ENCODE measurements at regions not wholly inside any gene's neighbourhood (a gene's known extent, or its start where the extent isn't known, plus 50 kb on each side); places are given as distances from the start of the nearest gene placed in this dataset.
A peak's percentile ranks its signal among the peaks of the same experiment; 100 is the strongest.
"Not testable (repeated sequence)": the region's sequence is repeated elsewhere in the genome, so short reads cannot be mapped to it uniquely, and the experiment has no call there.

DNA sequence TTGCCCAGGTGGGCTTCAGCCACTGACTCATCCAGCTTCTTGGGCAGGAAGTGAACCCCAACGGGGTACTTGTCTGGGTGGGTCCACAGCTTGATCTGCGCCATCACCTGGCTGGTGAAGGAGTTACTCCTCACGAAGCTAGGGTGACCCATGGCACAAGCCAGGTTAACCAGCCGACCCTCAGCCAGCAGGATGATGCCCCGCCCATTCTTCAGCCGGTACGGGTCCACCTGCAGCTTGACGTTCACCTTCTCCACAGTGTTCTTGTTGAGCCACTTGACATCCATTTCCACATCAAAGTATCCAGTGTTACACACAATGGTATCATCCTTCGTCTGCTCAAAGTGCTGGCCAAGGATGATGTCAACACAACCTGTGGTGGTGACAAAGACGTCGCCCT, 121.3 kb upstream of the NXPH2 start:
- DNase-seq: no peak

- no peak for DNase-seq
These were observed 118.7 kb upstream of the NXPH2 start for GRCh38 chr2:138898855-138899254.

GRCh38 chr2:138897274-138897673, 117.1 kb upstream of the NXPH2 start:
- DNase-seq: no peak

GRCh38 chr2:138893746-138894145, 113.6 kb upstream of the NXPH2 start:
- DNase-seq: no peak

- DNase-seq: no peak
These were observed 100.9 kb upstream of the NXPH2 start for GRCh38 chr2:138881126-138881525.

- DNase-seq: no peak
These were observed 99.7 kb upstream of the NXPH2 start for GRCh38 chr2:138879931-138880330.

DNA sequence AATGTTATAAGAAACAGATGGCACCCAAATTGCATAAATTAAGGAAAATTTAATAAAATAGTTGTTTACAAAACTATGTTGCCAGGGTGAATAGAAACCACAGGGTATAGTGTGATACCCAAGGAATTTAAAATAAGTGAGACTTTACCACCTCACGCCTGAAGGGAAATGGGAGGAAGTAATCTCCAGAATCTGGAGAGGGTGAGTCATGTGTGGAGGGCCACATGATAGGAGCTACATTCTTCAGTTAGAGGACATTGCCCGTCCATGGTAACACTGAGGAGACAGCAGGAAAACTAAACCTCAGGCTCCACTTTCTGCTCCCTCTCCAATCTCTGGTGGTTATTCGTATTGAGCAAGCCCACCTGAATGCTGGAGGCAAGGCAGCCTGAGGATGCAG, 97.2 kb upstream of the NXPH2 start:
- DNase-seq: no peak

- DNase-seq: no peak
These were observed 94.1 kb upstream of the NXPH2 start for GRCh38 chr2:138874251-138874650.

DNA sequence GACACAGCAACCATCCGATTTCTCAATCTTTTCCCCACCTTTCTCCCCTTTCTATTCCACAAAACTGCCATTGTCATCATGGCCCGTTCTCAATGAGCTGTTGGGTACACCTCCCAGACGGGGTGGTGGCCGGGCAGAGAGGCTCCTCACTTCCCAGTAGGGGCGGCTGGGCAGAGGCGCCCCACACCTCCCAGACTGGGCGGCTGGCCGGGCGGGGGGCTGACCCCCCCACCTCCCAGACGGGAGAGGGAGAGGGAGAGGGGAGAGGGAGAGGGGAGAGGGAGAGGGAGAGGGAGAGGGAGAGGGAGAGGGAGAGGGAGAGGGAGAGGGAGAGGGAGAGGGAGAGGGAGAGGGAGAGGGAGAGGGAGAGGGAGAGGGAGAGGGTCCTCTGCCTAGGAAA, 91.9 kb upstream of the NXPH2 start:
- DNase-seq: not testable (repeated sequence)

- no peak for DNase-seq
These were observed 91.1 kb upstream of the NXPH2 start for GRCh38 chr2:138871312-138871711.

GRCh38 chr2:138867341-138867740, 87.2 kb upstream of the NXPH2 start:
- DNase-seq: no peak

- DNase-seq: no peak
These were observed 86.6 kb upstream of the NXPH2 start for GRCh38 chr2:138866797-138867196.

- DNase-seq: no peak
These were observed 73.6 kb upstream of the NXPH2 start for GRCh38 chr2:138853761-138854160.

GRCh38 chr2:138853296-138853695, 73.1 kb upstream of the NXPH2 start:
- DNase-seq: no peak

GRCh38 chr2:138846216-138846821, 66.1 kb upstream of the NXPH2 start:
- DNase-seq: peak; percentile 40 to 77

DNA sequence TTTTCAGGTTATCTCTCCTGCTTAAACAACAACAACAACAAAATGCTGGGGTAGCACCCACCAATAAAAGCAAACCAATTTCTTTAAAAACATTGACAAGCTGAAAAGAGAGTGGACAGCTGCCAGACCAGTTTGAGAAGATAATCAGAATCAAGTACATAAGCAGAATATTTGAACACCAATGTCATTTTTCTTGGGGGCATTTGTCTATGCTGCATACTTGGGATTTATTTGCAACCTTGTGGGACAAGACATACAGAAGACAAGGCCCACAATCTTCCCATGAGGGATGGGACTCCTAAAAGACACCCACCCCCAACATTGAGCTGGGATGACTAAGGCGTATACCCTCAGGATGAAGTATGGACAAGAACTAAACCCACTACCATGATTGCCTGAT, 62.2 kb upstream of the NXPH2 start:
- no peak for DNase-seq

DNA sequence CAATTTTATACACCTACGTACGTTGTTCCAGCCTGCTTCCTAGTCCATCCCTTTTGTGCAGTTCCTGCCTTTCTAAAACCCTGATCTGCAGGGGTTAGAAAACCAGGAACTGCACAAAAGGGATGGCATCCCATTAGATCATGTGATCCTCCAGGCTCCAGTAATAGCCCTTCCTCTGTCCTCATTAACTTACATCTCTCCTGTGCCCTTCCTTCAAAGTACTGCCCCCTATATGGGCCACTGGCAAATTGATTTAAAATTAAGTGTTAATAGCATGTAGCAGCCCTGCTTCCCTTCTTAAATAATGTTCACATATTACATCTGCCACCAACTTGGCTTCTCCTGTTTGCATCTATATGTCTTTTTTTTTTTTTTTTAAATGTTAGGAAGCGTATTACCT, 61.3 kb upstream of the NXPH2 start:
- DNase-seq: no peak

- no peak for DNase-seq
These were observed 58.8 kb upstream of the NXPH2 start for GRCh38 chr2:138838851-138839620.

GRCh38 chr2:138831691-138832090, 51.5 kb upstream of the NXPH2 start:
- DNase-seq: no peak

DNA sequence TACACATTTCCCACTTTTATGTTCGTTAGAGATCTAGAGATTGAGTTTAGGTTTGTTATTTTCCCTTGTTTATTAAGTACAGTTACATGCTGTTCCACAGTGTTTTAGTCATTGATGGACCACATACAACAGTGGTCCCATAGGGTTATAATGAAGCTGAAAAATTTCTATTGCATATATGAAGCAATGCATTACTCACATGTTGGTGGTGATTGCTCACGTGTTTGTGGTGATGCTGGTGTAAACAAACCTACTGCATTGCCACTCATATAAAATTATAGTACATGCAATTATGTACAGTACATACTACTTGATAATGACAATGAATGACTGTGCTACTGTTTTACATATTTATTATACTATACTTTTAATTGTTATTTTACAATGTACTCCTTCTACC, 51.0 kb upstream of the NXPH2 start:
- DNase-seq: no peak

GRCh38 chr2:138830547-138830946, 50.4 kb upstream of the NXPH2 start:
- no peak for DNase-seq
